CD14-positive monocyte (primary cell): ENCODE measurements at regions not wholly inside any gene's neighbourhood (a gene's known extent, or its start where the extent isn't known, plus 50 kb on each side); places are given as distances from the start of the nearest gene placed in this dataset.

Experiments
- DNase-seq, 3 donors: peaks; one replicate each; pipeline ENCODE4 v3.0.0-alpha.2; 2011 to 2022
- H2AFZ ChIP-seq: 2 replicates; pipeline ENCODE4 v1.6.0; 2012; ENCODE audit warnings: mild to moderate bottlenecking, low read depth, low read length, inconsistent platforms; ENCODE audit not compliant: insufficient read depth, poor library complexity, severe bottlenecking
- H3K27ac ChIP-seq, 2 donors: 1 replicate in 1 of 2; 2 replicates in 1 of 2; pipeline ENCODE4 v1.5.1; 2012 to 2013; ENCODE audit warnings: low read length in 2 of 2, control low read depth in 1 of 2, inconsistent platforms in 1 of 2, low read depth in 1 of 2, mild to moderate bottlenecking in 1 of 2
- H3K27me3 ChIP-seq, 2 donors: one replicate each; pipeline versions ENCODE4 v1.6.0 to v1.6.1; 2011 to 2013; ENCODE audit warnings: low read length in 2 of 2; ENCODE audit not compliant: control insufficient read depth in 2 of 2, insufficient read depth in 2 of 2
- H3K36me3 ChIP-seq, 2 donors: replicated peaks in 1 of 2; 1 replicate in 1 of 2; 2 replicates in 1 of 2; pipeline versions ENCODE4 v1.5.1 to v1.6.1; 2012 to 2013; ENCODE audit warnings: low read length in 2 of 2, control low read depth in 1 of 2, inconsistent platforms in 1 of 2, mild to moderate bottlenecking in 1 of 2; ENCODE audit not compliant: insufficient read depth in 2 of 2, control insufficient read depth in 1 of 2
- H3K4me1 ChIP-seq, 2 donors: 1 replicate in 1 of 2; 2 replicates in 1 of 2; pipeline versions ENCODE4 v1.5.1 to v1.6.1; 2012 to 2013; ENCODE audit warnings: low read length in 2 of 2, control low read depth in 1 of 2, inconsistent platforms in 1 of 2, mild to moderate bottlenecking in 1 of 2, moderate library complexity in 1 of 2; ENCODE audit not compliant: insufficient read depth in 2 of 2, control insufficient read depth in 1 of 2
- H3K4me2 ChIP-seq: replicated peaks from 2 replicates; pipeline ENCODE3; 2012; ENCODE audit warnings: low read length, moderate library complexity, mild to moderate bottlenecking; ENCODE audit not compliant: poor library complexity, severe bottlenecking; ENCODE audit errors: extremely low read depth
- H3K4me3 ChIP-seq, 3 experiments: fragments of 200-600 bp in 1 of 3; sonication (generic) in 1 of 3; replicated peaks in 1 of 3; 1 replicate in 2 of 3; 2 replicates in 1 of 3; pipeline ENCODE4 v1.5.1; 2011 to 2013; ENCODE audit warnings: low read length in 3 of 3, mild to moderate bottlenecking in 3 of 3, control low read depth in 2 of 3, low read depth in 2 of 3, inconsistent platforms in 1 of 3, moderate library complexity in 1 of 3
- H3K79me2 ChIP-seq: 2 replicates; pipeline ENCODE4 v1.6.0; 2012; ENCODE audit warnings: mild to moderate bottlenecking, control low read depth, inconsistent platforms, low read length, moderate library complexity; ENCODE audit not compliant: insufficient read depth
- H3K9ac ChIP-seq: 2 replicates; pipeline ENCODE4 v1.6.0; 2017; ENCODE audit warnings: low read length, mild to moderate bottlenecking; ENCODE audit not compliant: insufficient read depth, poor library complexity, severe bottlenecking
- H3K9me3 ChIP-seq, 2 donors: replicated peaks in 1 of 2; 1 replicate in 1 of 2; 2 replicates in 1 of 2; pipeline versions ENCODE4 v1.5.1 to v1.6.1; 2012 to 2013; ENCODE audit warnings: low read length in 2 of 2, control low read depth in 1 of 2; ENCODE audit not compliant: control insufficient read depth in 1 of 2, insufficient read depth in 1 of 2
- H4K20me1 ChIP-seq: 2 replicates; pipeline ENCODE4 v1.6.0; 2012; ENCODE audit warnings: mild to moderate bottlenecking, low read length, control low read depth, moderate library complexity; ENCODE audit not compliant: insufficient read depth
- H3K27ac Mint-ChIP-seq, 7 donors: one replicate each; pipeline ENCODE4 v1.8.0; 2020; ENCODE audit warnings: mild to moderate bottlenecking in 7 of 7, mixed read lengths in 7 of 7, moderate library complexity in 6 of 7, inconsistent platforms in 2 of 7
- H3K27me3 Mint-ChIP-seq, 3 donors: one replicate each; pipeline ENCODE4 v1.8.0; 2021 to 2022; ENCODE audit warnings: low read depth in 3 of 3, mild to moderate bottlenecking in 3 of 3, mixed read lengths in 3 of 3, moderate library complexity in 3 of 3, inconsistent platforms in 1 of 3
- H3K36me3 Mint-ChIP-seq, 2 donors: one replicate each; pipeline ENCODE4 v1.8.0; 2020; ENCODE audit warnings: mixed read lengths in 2 of 2, inconsistent platforms in 1 of 2, mild to moderate bottlenecking in 1 of 2
- H3K4me1 Mint-ChIP-seq: one replicate; pipeline ENCODE4 v1.8.0; 2020; ENCODE audit warnings: mild to moderate bottlenecking, mixed read lengths
- H3K4me3 Mint-ChIP-seq, 2 donors: one replicate each; pipeline ENCODE4 v1.8.0; 2020; ENCODE audit warnings: mild to moderate bottlenecking in 2 of 2, mixed read lengths in 2 of 2, moderate library complexity in 1 of 2
- H3K9me3 Mint-ChIP-seq, 7 donors: one replicate each; pipeline ENCODE4 v1.8.0; 2020 to 2022; ENCODE audit warnings: mixed read lengths in 7 of 7, mild to moderate bottlenecking in 6 of 7, moderate library complexity in 6 of 7, inconsistent platforms in 2 of 7
- WGBS: methylation state at CpG from one replicate; pipeline ENCODE4 v1.1.5; 2013; ENCODE audit warnings: missing lambda C conversion rate; ENCODE audit not compliant: insufficient coverage; 5-methylcytosine and 5-hydroxymethylcytosine counted together
- intact Hi-C, 2 donors: fragments of 100-400 bp; cut with micrococcal nuclease; formaldehyde crosslinking; loops; one replicate each; pipeline versions ENCODE4 v1.15.0 to v1.15.1; 2023
- TF ChIP-seq, protein P1 (sequence below): fragments of 200-600 bp; IDR thresholded peaks from one replicate; pipeline ENCODE4 v1.8.0; 2022; ENCODE audit warnings: antibody characterized with exemption, mild to moderate bottlenecking

DNA sequence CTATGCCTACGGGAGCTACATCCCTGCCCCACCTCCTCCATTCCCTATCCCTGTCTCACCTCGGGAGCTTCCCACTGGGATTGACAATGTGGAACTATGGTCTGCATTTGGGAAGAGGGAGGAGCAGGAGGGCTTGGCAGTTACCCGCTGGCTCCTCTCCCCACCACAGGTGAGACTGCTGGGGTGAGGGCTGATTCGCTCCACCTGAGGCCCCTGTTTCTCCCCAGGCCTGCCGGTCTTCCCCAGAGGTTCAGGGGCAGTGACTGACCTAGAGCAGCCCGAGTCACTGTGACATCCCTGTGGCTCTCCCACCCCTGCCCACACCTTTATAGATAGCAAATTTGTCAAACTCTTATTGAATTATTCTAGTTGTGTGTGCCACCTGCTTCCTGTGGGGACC is 252.6 kb downstream of the GLRX3 start:
- Mint-ChIP-seq H3K36me3 (no peaks in the 10 kb centered on the region), H3K9me3 (peaks cover 19 to 42% (median 29%) of the 10 kb centered on the region in 7 donors), H3K4me3 (no peak overlapping the region), H3K4me1 (no peaks in the 10 kb centered on the region), H3K27me3 (no peaks in the 10 kb centered on the region), H3K27ac (no peak overlapping the region)
- Histone ChIP-seq H3K36me3 (no peaks in the 10 kb centered on the region), H3K4me3 (no peak overlapping the region), H3K27me3 (no peaks in the 10 kb centered on the region), H3K9me3 (peaks cover 14 to 41% of the 10 kb centered on the region in 2 donors), H4K20me1 (no peaks in the 10 kb centered on the region), H2AFZ (no peak overlapping the region), H3K27ac (no peak overlapping the region), H3K9ac (no peak overlapping the region), H3K4me2 (no peak overlapping the region), H3K4me1 (no peaks in the 10 kb centered on the region), H3K79me2 (no peaks in the 10 kb centered on the region)
- TF ChIP-seq, protein P1, sequence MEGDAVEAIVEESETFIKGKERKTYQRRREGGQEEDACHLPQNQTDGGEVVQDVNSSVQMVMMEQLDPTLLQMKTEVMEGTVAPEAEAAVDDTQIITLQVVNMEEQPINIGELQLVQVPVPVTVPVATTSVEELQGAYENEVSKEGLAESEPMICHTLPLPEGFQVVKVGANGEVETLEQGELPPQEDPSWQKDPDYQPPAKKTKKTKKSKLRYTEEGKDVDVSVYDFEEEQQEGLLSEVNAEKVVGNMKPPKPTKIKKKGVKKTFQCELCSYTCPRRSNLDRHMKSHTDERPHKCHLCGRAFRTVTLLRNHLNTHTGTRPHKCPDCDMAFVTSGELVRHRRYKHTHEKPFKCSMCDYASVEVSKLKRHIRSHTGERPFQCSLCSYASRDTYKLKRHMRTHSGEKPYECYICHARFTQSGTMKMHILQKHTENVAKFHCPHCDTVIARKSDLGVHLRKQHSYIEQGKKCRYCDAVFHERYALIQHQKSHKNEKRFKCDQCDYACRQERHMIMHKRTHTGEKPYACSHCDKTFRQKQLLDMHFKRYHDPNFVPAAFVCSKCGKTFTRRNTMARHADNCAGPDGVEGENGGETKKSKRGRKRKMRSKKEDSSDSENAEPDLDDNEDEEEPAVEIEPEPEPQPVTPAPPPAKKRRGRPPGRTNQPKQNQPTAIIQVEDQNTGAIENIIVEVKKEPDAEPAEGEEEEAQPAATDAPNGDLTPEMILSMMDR: no peak
- 90% methylated on average over 2 of the region's 6 CpGs for WGBS
- intact Hi-C loops: no loop called here
- DNase-seq: no peak

DNA sequence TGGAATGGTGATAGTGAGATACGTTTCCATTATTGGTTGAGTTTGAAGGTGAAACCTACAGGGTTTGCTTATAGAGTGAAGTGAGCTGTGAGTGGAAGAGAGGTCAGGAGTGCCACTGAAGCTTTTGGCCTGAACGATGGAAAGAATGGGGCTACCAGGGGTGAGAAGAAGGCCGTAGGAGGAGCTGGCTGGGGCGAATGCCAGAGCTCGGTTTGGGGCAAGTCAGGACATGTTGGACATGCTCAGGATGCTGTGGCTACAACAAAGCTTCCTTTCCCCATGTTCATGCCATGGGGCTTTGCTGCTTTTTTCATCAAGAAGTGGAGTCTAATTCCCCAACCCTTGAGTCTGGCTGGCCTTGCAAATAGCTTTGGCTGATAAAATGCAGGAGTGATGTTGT is 253.7 kb downstream of the GLRX3 start:
- Mint-ChIP-seq H3K9me3 (peaks cover 14 to 49% (median 36%) of the 10 kb centered on the region in 7 donors), H3K27ac (no peak overlapping the region), H3K4me3 (no peak overlapping the region), H3K36me3 (no peaks in the 10 kb centered on the region), H3K4me1 (no peaks in the 10 kb centered on the region), H3K27me3 (no peaks in the 10 kb centered on the region)
- TF ChIP-seq, protein P1: no peak
- Histone ChIP-seq H3K36me3 (no peaks in the 10 kb centered on the region), H3K27me3 (no peaks in the 10 kb centered on the region), H3K79me2 (no peaks in the 10 kb centered on the region), H3K4me1 (no peaks in the 10 kb centered on the region), H4K20me1 (no peaks in the 10 kb centered on the region), H3K4me2 (no peak overlapping the region), H3K4me3 (no peak overlapping the region), H2AFZ (no peak overlapping the region), H3K27ac (no peak overlapping the region), H3K9ac (no peak overlapping the region), H3K9me3 (peaks cover 22 to 52% of the 10 kb centered on the region in 2 donors)
- no peak for DNase-seq
- intact Hi-C loops: no loop called here
- WGBS: 93% methylated on average over 5 of the region's 5 CpGs
